Naive thymus-derived CD4-positive, alpha-beta T cell (primary cell): ENCODE measurements at regions not wholly inside any gene's neighbourhood (a gene's known extent, or its start where the extent isn't known, plus 50 kb on each side); places are given as distances from the start of the nearest gene placed in this dataset.

Experiments
- ATAC-seq: fragments of 150-1000 bp; cut with Tn5 transposase; 2 replicates; pipeline ENCODE4 v1.10.0; 2021; ENCODE audit warnings: mild to moderate bottlenecking, moderate library complexity
- CTCF ChIA-PET: fragments of 350-600 bp; sonication (Branson Sonifier 250); formaldehyde crosslinking; loops from one replicate; lab custom pipeline; 2021; ENCODE audit warnings: antibody characterized with exemption; lab: Charles Lee
- POLR2A ChIA-PET: fragments of 350-600 bp; sonication (Branson Sonifier 250); formaldehyde crosslinking; loops from one replicate; lab custom pipeline; 2021; ENCODE audit warnings: antibody characterized with exemption, inconsistent platforms; lab: Charles Lee
- DNase-seq, 9 donors: peaks; one replicate each; pipeline versions ENCODE4 v3.0.0 to v3.0.0-alpha.2; 2020 to 2022; ENCODE audit warnings: mixed read lengths in 1 of 9
- H3K27ac ChIP-seq: one replicate; pipeline ENCODE4 v1.7.0; 2013; ENCODE audit warnings: mild to moderate bottlenecking, low read depth, low read length, moderate library complexity
- H3K27me3 ChIP-seq, 2 donors: one replicate each; pipeline ENCODE4 v1.7.0; 2013; ENCODE audit warnings: low read length in 2 of 2, mild to moderate bottlenecking in 2 of 2, moderate library complexity in 2 of 2; ENCODE audit not compliant: control insufficient read depth in 2 of 2, insufficient read depth in 2 of 2
- H3K36me3 ChIP-seq, 3 experiments: 1 replicate in 2 of 3; 2 replicates in 1 of 3; pipeline ENCODE4 v1.7.0; 2013; ENCODE audit warnings: low read length in 3 of 3, mild to moderate bottlenecking in 3 of 3, moderate library complexity in 1 of 3; ENCODE audit not compliant: insufficient read depth in 3 of 3, control insufficient read depth in 2 of 3
- H3K4me1 ChIP-seq, 2 donors: one replicate each; pipeline ENCODE4 v1.7.0; 2013; ENCODE audit warnings: low read length in 2 of 2, mild to moderate bottlenecking in 2 of 2, moderate library complexity in 1 of 2; ENCODE audit not compliant: control insufficient read depth in 2 of 2, insufficient read depth in 2 of 2
- H3K4me3 ChIP-seq: 2 replicates; pipeline ENCODE4 v1.7.0; 2013; ENCODE audit warnings: mild to moderate bottlenecking, low read length
- H3K9me3 ChIP-seq, 3 experiments: 1 replicate in 2 of 3; 2 replicates in 1 of 3; pipeline ENCODE4 v1.7.0; 2013; ENCODE audit warnings: low read length in 3 of 3; ENCODE audit not compliant: control insufficient read depth in 2 of 3
- H3K27ac Mint-ChIP-seq, 9 donors: one replicate each; pipeline ENCODE4 v1.8.0; 2020 to 2022; ENCODE audit warnings: mixed read lengths in 9 of 9, mild to moderate bottlenecking in 8 of 9, moderate library complexity in 5 of 9, inconsistent platforms in 2 of 9
- H3K27me3 Mint-ChIP-seq, 5 donors: one replicate each; pipeline ENCODE4 v1.8.0; 2021 to 2022; ENCODE audit warnings: mixed read lengths in 5 of 5, mild to moderate bottlenecking in 1 of 5
- H3K36me3 Mint-ChIP-seq, 5 donors: one replicate each; pipeline ENCODE4 v1.8.0; 2020 to 2022; ENCODE audit warnings: mixed read lengths in 5 of 5, mild to moderate bottlenecking in 3 of 5, inconsistent platforms in 1 of 5
- H3K4me1 Mint-ChIP-seq, 7 donors: one replicate each; pipeline ENCODE4 v1.8.0; 2020 to 2022; ENCODE audit warnings: mixed read lengths in 7 of 7, mild to moderate bottlenecking in 3 of 7, inconsistent platforms in 1 of 7
- H3K4me3 Mint-ChIP-seq, 10 donors: one replicate each; pipeline ENCODE4 v1.8.0; 2020 to 2022; ENCODE audit warnings: mild to moderate bottlenecking in 10 of 10, mixed read lengths in 10 of 10, moderate library complexity in 6 of 10, inconsistent platforms in 2 of 10
- H3K9me3 Mint-ChIP-seq, 11 donors: one replicate each; pipeline ENCODE4 v1.8.0; 2020 to 2022; ENCODE audit warnings: mixed read lengths in 11 of 11, mild to moderate bottlenecking in 4 of 11, inconsistent platforms in 1 of 11, moderate library complexity in 1 of 11
- intact Hi-C, 2 donors: fragments of 100-400 bp; cut with micrococcal nuclease; formaldehyde crosslinking; loops; one replicate each; pipeline ENCODE4 v1.15.1; 2023

DNA sequence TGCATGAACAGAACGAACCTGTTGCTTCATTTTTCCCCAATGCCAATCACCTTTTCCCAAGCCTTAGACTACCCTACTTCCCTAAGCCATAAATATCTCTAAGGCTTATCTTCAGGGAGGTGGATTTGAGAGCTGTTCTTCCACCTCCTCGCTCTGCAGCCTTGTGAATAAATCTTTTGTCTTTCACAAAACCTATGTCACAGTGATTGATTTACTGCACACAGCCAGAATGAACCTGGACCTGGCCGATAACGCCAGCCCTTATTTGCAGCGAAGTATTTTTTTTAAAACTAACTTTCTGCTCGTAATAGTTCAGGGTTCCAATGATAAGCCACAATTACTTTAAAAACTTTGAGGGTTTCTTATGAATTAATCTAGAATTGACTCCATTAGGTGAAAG is 632.6 kb downstream of the PTPRU start:
- Mint-ChIP-seq H3K4me3 (no peak overlapping the region), H3K27me3 (peaks cover 6 to 40% (median 31%) of the 10 kb centered on the region in 5 donors), H3K27ac (no peak overlapping the region), H3K4me1 (peaks cover 0 to 2% (median 0%) of the 10 kb centered on the region in 7 donors), H3K36me3 (no peaks in the 10 kb centered on the region), H3K9me3 (peaks cover 0 to 14% (median 0%) of the 10 kb centered on the region in 11 donors)
- CTCF ChIA-PET, result no interaction called here
- POLR2A ChIA-PET, result no interaction called here
- H3K4me1 ChIP-seq, result no peaks in the 10 kb centered on the region
- no peaks in the 10 kb centered on the region for H3K27me3 ChIP-seq
- H3K9me3 ChIP-seq, result no peaks in the 10 kb centered on the region
- no peak for DNase-seq
- H3K27ac ChIP-seq, result no peak overlapping the region
- intact Hi-C loops, result no loop called here
- no peak overlapping the region for H3K4me3 ChIP-seq
- no peak for ATAC-seq
- H3K36me3 ChIP-seq, result no peaks in the 10 kb centered on the region

DNA sequence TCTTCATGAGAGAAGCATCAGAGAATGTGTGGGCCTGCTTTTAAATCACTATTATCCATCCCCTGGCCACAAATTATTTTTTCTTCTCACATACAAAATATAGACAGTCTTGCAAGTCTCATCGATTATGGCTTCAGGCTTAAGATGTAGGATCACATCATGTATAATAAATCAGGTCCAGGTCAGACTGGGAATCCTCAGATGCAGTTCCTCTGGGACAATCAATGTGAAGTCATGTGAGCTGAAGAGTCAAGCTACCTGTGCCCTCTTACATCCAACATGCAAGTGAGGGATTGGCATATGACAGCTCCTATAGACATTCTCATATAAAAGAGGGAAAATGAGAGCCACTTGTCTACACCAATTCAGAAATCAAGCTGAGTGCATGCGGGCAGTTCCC is 631.8 kb downstream of the PTPRU start:
- ATAC-seq, result no peak
- Histone ChIP-seq H3K27me3 (no peaks in the 10 kb centered on the region), H3K4me3 (no peak overlapping the region), H3K27ac (no peak overlapping the region), H3K36me3 (no peaks in the 10 kb centered on the region), H3K9me3 (no peaks in the 10 kb centered on the region), H3K4me1 (no peaks in the 10 kb centered on the region)
- Mint-ChIP-seq H3K27ac (no peak overlapping the region), H3K9me3 (peaks cover 0 to 14% (median 1%) of the 10 kb centered on the region in 11 donors), H3K4me3 (no peak overlapping the region), H3K4me1 (peaks cover 0 to 2% (median 0%) of the 10 kb centered on the region in 7 donors), H3K27me3 (peaks cover 6 to 32% (median 27%) of the 10 kb centered on the region in 5 donors), H3K36me3 (no peaks in the 10 kb centered on the region)
- ChIA-PET POLR2A (no interaction called here), CTCF (interaction anchor here (0.7 kb wide), 1 partner anchor 19 kb away, joined by 3 read pairs; no protein-coding TSS in a partner anchor)
- DNase-seq, result no peak
- intact Hi-C loops, result no loop called here

DNA sequence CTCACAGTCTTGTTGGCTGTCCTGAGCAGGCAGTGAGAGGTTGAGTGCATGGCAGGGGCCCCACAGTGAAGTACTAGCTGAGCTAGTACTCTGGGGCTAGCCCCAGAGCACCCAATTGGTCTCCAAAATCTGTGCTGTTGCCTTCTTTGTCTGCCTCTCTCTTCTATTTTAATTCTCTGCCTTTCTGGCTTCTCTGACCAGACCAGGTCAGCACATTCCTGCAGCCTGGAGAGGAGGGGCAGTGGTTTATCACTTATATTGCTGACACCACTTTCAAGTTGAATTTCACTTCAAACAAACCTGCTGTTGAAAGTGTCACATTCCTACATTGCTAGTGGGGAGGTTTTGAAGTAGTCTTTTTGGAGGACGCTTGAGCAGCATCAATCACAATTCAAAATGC is 628.7 kb downstream of the PTPRU start:
- intact Hi-C loops, result no loop called here
- Histone ChIP-seq H3K27ac (no peak overlapping the region), H3K9me3 (peaks cover 0 to 10% (median 0%) of the 10 kb centered on the region in 3 experiments), H3K4me1 (no peaks in the 10 kb centered on the region), H3K27me3 (no peaks in the 10 kb centered on the region), H3K4me3 (no peak overlapping the region), H3K36me3 (no peaks in the 10 kb centered on the region)
- Mint-ChIP-seq H3K4me3 (no peak overlapping the region), H3K27me3 (peaks cover 6 to 29% (median 28%) of the 10 kb centered on the region in 5 donors), H3K36me3 (peaks cover 0 to 14% (median 0%) of the 10 kb centered on the region in 5 donors), H3K27ac (no peak overlapping the region), H3K9me3 (peaks cover 6 to 26% (median 13%) of the 10 kb centered on the region in 11 donors), H3K4me1 (peaks cover 0 to 2% (median 0%) of the 10 kb centered on the region in 7 donors)
- ChIA-PET CTCF (no interaction called here), POLR2A (no interaction called here)
- ATAC-seq (no peak), DNase-seq (no peak)

DNA sequence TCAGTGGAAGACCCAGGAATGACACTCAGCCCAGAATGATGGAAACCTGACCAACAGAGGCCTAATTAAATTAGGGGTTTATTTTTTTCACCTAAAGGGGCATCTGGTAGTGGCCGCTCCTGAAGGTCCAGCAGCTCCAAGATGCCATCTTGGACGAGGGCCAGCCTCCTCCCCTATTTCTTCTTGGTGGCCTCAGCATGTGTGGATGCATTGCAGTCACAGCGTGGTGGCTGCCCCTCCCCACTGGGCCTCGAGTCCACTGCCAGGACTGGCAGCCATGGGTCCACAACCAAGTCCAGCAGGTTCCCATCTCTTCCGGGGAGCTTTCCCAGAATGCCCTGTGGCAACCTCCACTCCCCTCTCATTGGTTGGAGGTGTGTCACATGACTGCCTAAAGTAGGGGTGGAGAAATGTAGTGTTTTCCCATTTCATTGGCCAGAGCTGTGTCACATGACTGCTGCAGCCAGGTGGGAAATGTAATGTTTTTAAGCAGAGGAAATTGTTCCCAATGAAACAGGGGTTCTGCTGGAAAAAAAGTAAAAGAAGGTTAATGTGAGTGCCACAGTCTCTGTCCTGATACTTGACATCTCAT is 628.2 kb downstream of the PTPRU start:
- H3K9me3 Mint-ChIP-seq, result peaks cover 6 to 29% (median 13%) of the 10 kb centered on the region in 11 donors
- Histone ChIP-seq H3K27me3 (no peaks in the 10 kb centered on the region), H3K4me1 (no peaks in the 10 kb centered on the region), H3K9me3 (peaks cover 0 to 10% (median 0%) of the 10 kb centered on the region in 3 experiments), H3K36me3 (no peaks in the 10 kb centered on the region), H3K27ac (no peak overlapping the region), H3K4me3 (no peak overlapping the region)
- CTCF ChIA-PET, result interaction anchor here (0.7 kb wide), 1 partner anchor 13 kb away, joined by 3 read pairs; no protein-coding TSS in a partner anchor
- H3K27me3 Mint-ChIP-seq, result peaks cover 6 to 31% (median 25%) of the 10 kb centered on the region in 5 donors
- peaks cover 0 to 2% (median 0%) of the 10 kb centered on the region in 7 donors for H3K4me1 Mint-ChIP-seq
- ATAC-seq (no peak), DNase-seq (no peak)
- intact Hi-C loops, result no loop called here
- peaks cover 0 to 14% (median 0%) of the 10 kb centered on the region in 5 donors for H3K36me3 Mint-ChIP-seq
- POLR2A ChIA-PET, result no interaction called here
- no peak overlapping the region for H3K27ac Mint-ChIP-seq
- H3K4me3 Mint-ChIP-seq, result no peak overlapping the region

DNA sequence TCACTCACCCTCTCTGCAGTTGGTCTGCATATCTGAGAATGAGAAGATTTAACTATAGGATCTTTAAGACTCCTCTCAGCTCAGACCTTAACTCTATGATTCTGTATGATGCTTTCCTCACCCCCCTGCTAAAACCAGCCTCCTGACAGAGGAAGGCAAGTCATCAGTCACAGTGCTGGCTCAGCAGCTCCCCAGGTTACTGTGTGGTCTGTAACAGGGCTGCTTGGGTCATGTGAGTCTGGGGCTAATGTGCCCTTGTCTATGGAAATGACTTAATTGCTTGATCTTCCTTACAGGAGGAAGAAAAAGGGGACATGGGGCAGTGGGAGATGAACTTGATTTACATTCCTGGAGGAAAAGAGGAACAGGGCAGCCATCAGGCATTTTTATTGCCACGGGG is 625.6 kb downstream of the PTPRU start:
- Histone ChIP-seq H3K4me3 (no peak overlapping the region), H3K4me1 (no peaks in the 10 kb centered on the region), H3K9me3 (peaks cover 0 to 10% (median 0%) of the 10 kb centered on the region in 3 experiments), H3K27ac (no peak overlapping the region), H3K36me3 (no peaks in the 10 kb centered on the region), H3K27me3 (no peaks in the 10 kb centered on the region)
- intact Hi-C loops, result no loop called here
- Mint-ChIP-seq H3K4me1 (no peaks in the 10 kb centered on the region), H3K27ac (no peak overlapping the region), H3K9me3 (peaks cover 8 to 29% (median 13%) of the 10 kb centered on the region in 11 donors), H3K27me3 (peaks cover 1 to 43% (median 28%) of the 10 kb centered on the region in 5 donors), H3K4me3 (no peak overlapping the region), H3K36me3 (peaks cover 0 to 14% (median 0%) of the 10 kb centered on the region in 5 donors)
- POLR2A ChIA-PET, result no interaction called here
- CTCF ChIA-PET, result no interaction called here
- DNase-seq, result no peak
- ATAC-seq, result no peak

DNA sequence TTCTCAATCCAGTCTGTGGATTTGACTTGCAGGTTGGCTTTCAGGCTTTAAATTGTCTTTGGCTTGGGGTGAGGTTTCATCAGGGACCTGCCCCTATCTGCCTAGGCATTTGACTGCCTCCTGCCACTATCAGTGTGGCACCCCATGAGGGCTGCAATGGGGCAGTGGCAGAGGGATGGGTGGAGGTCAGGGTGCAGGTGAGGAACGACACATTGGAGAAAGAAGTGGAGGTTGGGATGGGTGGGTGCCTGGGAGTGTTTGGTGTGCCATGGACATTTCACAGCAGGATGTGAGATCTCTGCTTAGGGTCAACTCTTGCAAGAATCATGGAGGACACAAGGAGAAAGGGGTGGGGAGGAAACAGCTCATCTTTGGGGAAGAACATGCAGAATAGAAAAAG is 625.1 kb downstream of the PTPRU start:
- Histone ChIP-seq H3K4me3 (no peak overlapping the region), H3K4me1 (no peaks in the 10 kb centered on the region), H3K27me3 (no peaks in the 10 kb centered on the region), H3K9me3 (peaks cover 0 to 10% (median 0%) of the 10 kb centered on the region in 3 experiments), H3K36me3 (no peaks in the 10 kb centered on the region), H3K27ac (no peak overlapping the region)
- intact Hi-C loops, result no loop called here
- H3K9me3 Mint-ChIP-seq, result peaks cover 8 to 29% (median 13%) of the 10 kb centered on the region in 11 donors
- H3K27me3 Mint-ChIP-seq, result peaks cover 0 to 43% (median 23%) of the 10 kb centered on the region in 5 donors
- ChIA-PET CTCF (no interaction called here), POLR2A (no interaction called here)
- H3K27ac Mint-ChIP-seq, result no peak overlapping the region
- H3K4me1 Mint-ChIP-seq, result no peaks in the 10 kb centered on the region
- no peak for ATAC-seq
- peaks cover 0 to 14% (median 0%) of the 10 kb centered on the region in 5 donors for H3K36me3 Mint-ChIP-seq
- no peak for DNase-seq
- no peak overlapping the region for H3K4me3 Mint-ChIP-seq

DNA sequence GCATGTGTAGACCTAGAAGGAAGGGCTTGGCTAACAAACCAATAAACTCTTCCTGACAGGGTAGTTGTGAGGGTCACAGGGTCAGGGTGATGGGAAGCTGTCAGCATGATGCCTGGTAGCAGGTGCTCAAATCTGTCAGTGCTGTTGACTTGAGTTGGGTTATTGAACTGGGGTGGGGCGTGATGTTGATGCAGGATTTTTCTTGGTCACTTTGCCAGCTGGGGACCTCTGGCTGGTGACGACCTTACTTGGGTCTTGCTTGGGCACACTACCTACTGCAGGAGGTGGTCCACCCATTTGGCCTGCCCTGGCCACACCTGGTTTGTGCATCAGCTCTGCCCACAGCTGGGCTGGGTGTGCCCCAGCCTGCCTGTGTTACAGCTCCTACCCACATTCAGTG is 624.4 kb downstream of the PTPRU start:
- no peak for ATAC-seq

More for the DNA sequence above, 624.4 kb downstream of the PTPRU start:
- H3K36me3 ChIP-seq, result no peaks in the 10 kb centered on the region
- H3K27me3 Mint-ChIP-seq, result peaks cover 0 to 44% (median 17%) of the 10 kb centered on the region in 5 donors
- no peak overlapping the region for H3K4me3 ChIP-seq
- no peaks in the 10 kb centered on the region for H3K27me3 ChIP-seq
- intact Hi-C loops, result no loop called here
- no peaks in the 10 kb centered on the region for H3K4me1 ChIP-seq
- H3K4me1 Mint-ChIP-seq, result no peaks in the 10 kb centered on the region
- ChIA-PET POLR2A (no interaction called here), CTCF (no interaction called here)
- no peak overlapping the region for H3K27ac Mint-ChIP-seq
- H3K27ac ChIP-seq, result no peak overlapping the region
- no peak for DNase-seq
- H3K9me3 ChIP-seq, result peaks cover 0 to 10% (median 0%) of the 10 kb centered on the region in 3 experiments
- peaks cover 8 to 29% (median 13%) of the 10 kb centered on the region in 11 donors for H3K9me3 Mint-ChIP-seq
- peaks cover 0 to 14% (median 0%) of the 10 kb centered on the region in 5 donors for H3K36me3 Mint-ChIP-seq
- H3K4me3 Mint-ChIP-seq, result no peak overlapping the region
